PC-3 (cell line): ENCODE measurements at regions not wholly inside any gene's neighbourhood (a gene's known extent, or its start where the extent isn't known, plus 50 kb on each side); places are given as distances from the start of the nearest gene placed in this dataset.

Experiments
- ATAC-seq: fragments of 200-7000 bp; cut with Tn5 transposase; 2 replicates; pipeline ENCODE4 v1.9.1; 2020; ENCODE audit warnings: mild to moderate bottlenecking, moderate library complexity
- BruUV-seq: library from RNA; stranded (reverse); fragments of 400-500 nt; replicated peaks from 2 replicates; lab custom pipeline; 2021; lab: Mats Ljungman, UMichigan
- CTCF ChIA-PET: fragments of 300-600 bp; sonication (Branson Sonifier 250); formaldehyde crosslinking; loops from one replicate; lab custom pipeline; 2022; ENCODE audit warnings: antibody characterized with exemption; lab: Charles Lee
- POLR2A ChIA-PET: fragments of 300-600 bp; sonication (Branson Sonifier 250); formaldehyde crosslinking; loops from one replicate; lab custom pipeline; 2022; ENCODE audit warnings: antibody characterized with exemption; ENCODE audit not compliant: unreplicated experiment; lab: Charles Lee
- DNase-seq: peaks from one replicate; pipeline ENCODE4 v3.0.0-alpha.2; 2015
- H2AFZ ChIP-seq: fragments of 300-600 bp; sonication (generic); 2 replicates; pipeline ENCODE4 v1.6.0; 2016; ENCODE audit warnings: antibody characterized with exemption, low read length
- H3F3A ChIP-seq: fragments of 300-600 bp; sonication (generic); one replicate; pipeline ENCODE4 v1.6.0; 2017; ENCODE audit warnings: antibody characterized with exemption, low read length, control low read depth, mild to moderate bottlenecking; ENCODE audit not compliant: unreplicated experiment
- H3K27ac ChIP-seq: fragments of 300-600 bp; sonication (generic); 2 replicates; pipeline ENCODE4 v1.5.1; 2016; ENCODE audit warnings: mild to moderate bottlenecking, low read length
- H3K27me3 ChIP-seq: fragments of 300-600 bp; sonication (generic); 2 replicates; pipeline ENCODE4 v1.6.1; 2016; ENCODE audit warnings: low read length, mixed read lengths
- H3K36me3 ChIP-seq: fragments of 300-600 bp; sonication (generic); 2 replicates; pipeline ENCODE4 v1.6.1; 2016; ENCODE audit warnings: low read depth, mixed run types, low read length, mixed read lengths
- H3K4me1 ChIP-seq: fragments of 300-600 bp; sonication (generic); 2 replicates; pipeline ENCODE4 v1.5.1; 2016; ENCODE audit warnings: low read length; ENCODE audit not compliant: insufficient read depth
- H3K4me2 ChIP-seq: fragments of 300-600 bp; sonication (generic); 2 replicates; pipeline ENCODE4 v1.6.0; 2016; ENCODE audit warnings: low read length
- H3K4me3 ChIP-seq: fragments of 300-600 bp; sonication (generic); 2 replicates; pipeline ENCODE4 v1.5.1; 2016; ENCODE audit warnings: mild to moderate bottlenecking, low read length, mixed read lengths
- H3K79me2 ChIP-seq: fragments of 300-600 bp; sonication (generic); 2 replicates; pipeline ENCODE4 v1.6.1; 2017; ENCODE audit warnings: low read length, mixed read lengths
- H3K9ac ChIP-seq: fragments of 300-600 bp; sonication (generic); 2 replicates; pipeline ENCODE4 v1.6.0; 2016; ENCODE audit warnings: mild to moderate bottlenecking, low read length
- H3K9me2 ChIP-seq: fragments of 300-600 bp; sonication (generic); replicated peaks from 2 replicates; pipeline ENCODE4 v1.6.1; 2016; ENCODE audit warnings: mixed run types, low read length, mixed read lengths
- H3K9me3 ChIP-seq: fragments of 300-600 bp; sonication (generic); 2 replicates; pipeline ENCODE4 v1.6.1; 2016; ENCODE audit warnings: low read length, mixed read lengths
- H4K20me1 ChIP-seq: fragments of 300-600 bp; sonication (generic); 2 replicates; pipeline ENCODE4 v1.6.1; 2016; ENCODE audit warnings: low read length, mixed read lengths
- CTCF ChIP-seq: fragments of 300-600 bp; sonication (generic); conservative IDR thresholded peaks from 2 replicates; pipeline ENCODE4 v1.5.1; 2017; ENCODE audit warnings: antibody characterized with exemption, low read depth, mild to moderate bottlenecking, low read length
- EZH2 ChIP-seq: fragments of 300-600 bp; sonication (generic); IDR thresholded peaks from one replicate; pipeline ENCODE4 v1.6.1; 2017; ENCODE audit warnings: antibody characterized with exemption, mild to moderate bottlenecking, low read length; ENCODE audit not compliant: unreplicated experiment
- EZH2phosphoT487 ChIP-seq: fragments of 300-600 bp; sonication (generic); IDR thresholded peaks from 2 replicates; pipeline ENCODE4 v1.6.1; 2018; ENCODE audit warnings: mild to moderate bottlenecking, antibody characterized with exemption, low read length, borderline replicate concordance
- intact Hi-C: fragments of 100-400 bp; cut with micrococcal nuclease; formaldehyde crosslinking; loops from 2 replicates; pipeline ENCODE4 v1.9.0; 2023

DNA sequence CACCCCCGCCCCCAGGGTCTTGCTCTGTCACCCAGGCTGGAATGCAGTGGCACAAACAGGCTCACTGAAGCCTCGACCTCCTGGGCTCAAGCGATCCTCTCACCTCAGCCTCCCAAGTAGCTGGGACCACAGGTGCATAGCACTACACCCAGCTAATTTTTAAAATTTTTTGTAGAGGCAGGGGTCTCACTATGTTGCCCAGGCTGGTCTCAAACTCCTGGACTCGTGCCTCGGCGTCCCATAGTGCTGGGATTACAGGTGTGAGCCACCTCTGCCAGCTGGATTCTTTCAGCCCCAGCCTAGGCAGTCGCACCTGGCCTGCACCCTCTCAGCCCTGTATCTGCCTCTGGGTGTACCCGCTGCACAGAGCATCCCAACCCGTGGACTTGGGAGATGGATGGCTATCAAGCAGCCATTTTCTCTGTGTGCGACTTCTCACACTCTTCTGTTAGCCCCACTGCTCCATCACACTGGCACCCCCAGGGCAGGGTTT is 166.4 kb upstream of the HAAO start:
- TF ChIP-seq CTCF, result no peak
- TF ChIP-seq EZH2, result no peak
- TF ChIP-seq EZH2phosphoT487, result no peak
- Histone ChIP-seq H3K27ac (no peak overlapping the region), H3K9me2 (no peaks in the 10 kb centered on the region), H2AFZ (no peak overlapping the region), H3K4me2 (no peak overlapping the region), H4K20me1 (no peaks in the 10 kb centered on the region), H3K36me3 (no peaks in the 10 kb centered on the region), H3F3A (no peaks in the 10 kb centered on the region), H3K9me3 (no peaks in the 10 kb centered on the region), H3K4me3 (no peak overlapping the region), H3K27me3 (no peaks in the 10 kb centered on the region), H3K9ac (no peak overlapping the region), H3K79me2 (no peaks in the 10 kb centered on the region), H3K4me1 (no peaks in the 10 kb centered on the region)
- DNase-seq (no peak), ATAC-seq (no peak)
- intact Hi-C loops, result no loop called here
- BruUV-seq, result no TSS peak
- CTCF ChIA-PET, result no interaction called here
- POLR2A ChIA-PET, result no interaction called here

- CTCF ChIA-PET, result no interaction called here
- TF ChIP-seq EZH2, result no peak
- TF ChIP-seq CTCF, result no peak
- no peak for TF ChIP-seq EZH2phosphoT487
- intact Hi-C loops, result no loop called here
- Histone ChIP-seq H3K36me3 (no peaks in the 10 kb centered on the region), H3K9ac (no peak overlapping the region), H3K27ac (no peak overlapping the region), H4K20me1 (no peaks in the 10 kb centered on the region), H3K4me1 (no peaks in the 10 kb centered on the region), H3K79me2 (no peaks in the 10 kb centered on the region), H3K27me3 (no peaks in the 10 kb centered on the region), H3K4me2 (no peak overlapping the region), H3K4me3 (no peak overlapping the region), H3F3A (no peaks in the 10 kb centered on the region), H3K9me3 (no peaks in the 10 kb centered on the region), H2AFZ (no peak overlapping the region), H3K9me2 (no peaks in the 10 kb centered on the region)
- DNase-seq (no peak), ATAC-seq (no peak)
- no TSS peak for BruUV-seq
- POLR2A ChIA-PET, result interaction anchor here (0.6 kb wide), 1 partner anchor 307 kb away, joined by 4 read pairs; no protein-coding TSS in a partner anchor
These were observed 165.5 kb upstream of the HAAO start for GRCh38 chr2:42957861-42958301.

GRCh38 chr2:42957109-42957860 is 164.9 kb upstream of the HAAO start:
- intact Hi-C loops, result no loop called here
- DNase-seq, result peak; percentile 14
- Histone ChIP-seq H3K9me2 (no peaks in the 10 kb centered on the region), H3K4me1 (no peaks in the 10 kb centered on the region), H4K20me1 (no peaks in the 10 kb centered on the region), H3K36me3 (no peaks in the 10 kb centered on the region), H3K4me2 (no peak overlapping the region), H3K9me3 (no peaks in the 10 kb centered on the region), H3K79me2 (no peaks in the 10 kb centered on the region), H3F3A (no peaks in the 10 kb centered on the region), H2AFZ (no peak overlapping the region), H3K27me3 (no peaks in the 10 kb centered on the region), H3K27ac (no peak overlapping the region), H3K9ac (no peak overlapping the region), H3K4me3 (no peak overlapping the region)
- BruUV-seq, result no TSS peak
- no peak for TF ChIP-seq EZH2phosphoT487
- TF ChIP-seq EZH2, result no peak
- no peak for TF ChIP-seq CTCF
- ChIA-PET CTCF (no interaction called here), POLR2A (interaction anchor here (0.6 kb wide), 1 partner anchor 308 kb away, joined by 4 read pairs; no protein-coding TSS in a partner anchor)
- no peak for ATAC-seq
